GM18867 (cell line): ENCODE measurements at regions not wholly inside any gene's neighbourhood (a gene's known extent, or its start where the extent isn't known, plus 50 kb on each side); places are given as distances from the start of the nearest gene placed in this dataset.

Source experiments
- ATAC-seq: cut with Tn5 transposase; IDR thresholded peaks from one replicate; pipeline ENCODE4 v1.9.1; 2021; ENCODE audit warnings: mild to moderate bottlenecking, moderate library complexity; ENCODE audit not compliant: unreplicated experiment

DNA sequence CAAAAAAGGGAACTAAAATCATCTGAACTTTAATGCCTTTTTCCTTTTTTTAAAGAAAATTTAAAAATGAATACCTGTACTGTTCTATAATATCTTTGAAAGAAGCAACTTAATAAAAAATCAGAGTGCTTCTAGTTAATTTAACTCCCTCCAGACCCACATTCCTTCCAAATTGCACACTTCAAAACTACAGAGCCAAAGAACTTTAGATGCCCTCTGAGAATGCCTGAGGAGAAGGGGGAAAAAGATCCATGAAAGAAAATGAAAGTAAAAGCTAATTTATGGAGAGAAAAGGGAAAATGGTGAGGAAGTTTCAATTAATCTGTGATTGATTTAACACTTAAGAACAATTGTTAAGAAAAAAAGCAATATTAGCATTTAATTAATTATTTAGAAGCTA lies 1141.6 kb downstream of the IGSF11 start:
- ATAC-seq: no peak

DNA sequence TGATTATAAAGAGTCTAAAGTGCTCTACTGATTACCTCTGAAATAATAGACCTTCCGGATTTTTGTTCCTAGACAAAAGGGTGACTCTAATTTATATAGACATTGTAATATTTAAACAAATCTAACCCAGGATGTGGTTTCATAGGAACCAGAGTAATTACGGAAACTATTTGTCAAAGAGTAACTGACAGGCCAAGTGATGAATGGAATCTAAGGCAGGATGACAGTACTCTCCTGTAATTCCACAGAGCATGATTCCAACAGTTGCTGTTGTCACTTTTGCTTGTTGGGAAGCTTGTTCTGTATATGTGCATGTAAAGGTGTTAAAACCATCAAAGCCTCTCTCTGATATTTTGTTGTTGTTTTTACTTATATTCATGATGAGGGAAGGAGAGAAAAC lies 1141.0 kb downstream of the IGSF11 start:
- no peak for ATAC-seq

DNA sequence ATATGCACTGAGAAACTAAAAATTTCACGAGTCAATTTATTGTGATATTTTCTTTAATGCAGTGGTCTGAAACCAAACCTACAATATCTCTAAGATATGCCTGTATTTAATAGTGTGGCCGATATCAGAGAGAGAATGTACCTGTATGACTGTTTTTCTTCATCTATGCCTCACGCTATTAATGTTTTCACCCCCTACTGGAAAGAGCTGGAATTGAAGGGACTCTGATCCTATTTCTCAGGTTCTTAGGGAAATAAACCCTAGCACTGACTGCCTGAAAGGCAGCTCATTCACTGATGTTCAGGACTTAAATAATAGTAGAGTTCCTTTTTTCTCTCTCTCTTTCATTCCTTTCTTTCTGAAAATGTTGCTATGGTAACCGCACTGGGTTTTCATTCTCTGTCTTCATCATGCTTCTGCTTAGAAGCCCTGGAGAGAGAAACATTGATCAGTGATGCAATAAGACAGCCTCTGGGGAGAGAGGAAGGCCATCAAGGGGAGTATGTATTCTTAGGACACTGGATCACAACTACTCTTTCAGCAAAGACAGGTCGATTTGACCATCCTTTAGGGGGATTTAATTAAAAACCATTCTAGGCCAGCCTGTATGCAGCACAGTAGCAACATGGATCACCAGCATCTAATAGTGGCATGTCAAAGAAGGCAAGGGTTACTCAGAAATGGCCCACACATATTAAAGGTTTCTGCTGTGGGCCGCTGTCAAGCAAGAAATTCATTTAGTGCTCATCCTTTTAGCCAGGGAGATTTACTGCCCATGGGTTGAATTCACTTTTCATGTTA lies 1135.7 kb downstream of the IGSF11 start:
- ATAC-seq: peak; percentile 90

DNA sequence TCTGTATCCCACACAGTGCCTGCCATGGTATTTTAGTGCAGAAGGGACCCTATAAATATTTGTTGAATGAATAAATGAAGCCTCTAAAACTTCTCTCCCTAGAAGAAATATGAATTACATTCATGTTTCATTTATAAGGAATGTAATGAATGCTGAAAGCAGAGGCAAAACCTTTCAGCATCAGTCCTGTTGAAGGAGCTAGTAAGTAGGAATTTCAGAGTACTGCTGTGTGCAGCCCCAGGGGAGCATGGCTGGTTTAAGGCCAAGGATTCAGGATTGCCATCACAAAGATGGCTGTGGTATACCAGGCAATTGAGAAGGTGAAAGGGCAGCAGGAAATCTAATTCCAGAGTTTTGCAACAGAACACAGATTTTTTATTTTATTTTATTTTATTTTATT lies 1131.4 kb downstream of the IGSF11 start:
- no peak for ATAC-seq

DNA sequence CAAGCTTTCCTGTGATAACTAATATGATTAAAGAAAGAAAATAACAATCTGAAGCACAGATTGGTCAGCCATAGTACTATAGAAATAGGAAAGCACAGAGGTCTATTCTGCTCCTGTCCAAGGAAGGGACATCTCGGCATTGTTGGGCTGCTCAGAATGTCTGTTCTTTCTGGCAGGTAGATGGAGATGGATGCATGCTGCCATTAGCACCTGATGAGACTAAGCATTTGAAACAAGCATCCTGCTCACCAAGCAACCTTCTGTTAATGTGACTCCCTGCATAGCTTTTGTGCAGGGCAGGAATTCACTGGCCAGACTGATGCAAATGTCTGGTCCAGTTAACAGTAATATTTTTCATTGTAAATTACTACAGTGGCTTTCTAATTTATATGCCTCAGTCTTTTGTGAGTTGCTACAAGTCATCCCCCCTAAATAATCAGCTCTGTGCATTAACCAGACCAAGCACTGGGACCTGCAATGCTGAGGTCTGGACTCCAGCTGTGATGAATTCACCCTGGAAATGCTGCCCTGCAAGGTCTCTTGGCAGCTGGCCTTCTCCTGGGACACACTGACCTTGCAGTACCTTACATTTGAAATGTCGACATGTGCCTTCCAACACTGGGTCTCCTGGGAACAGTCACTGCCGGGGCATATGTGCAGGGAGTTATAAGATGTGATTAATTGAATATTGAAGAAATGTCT lies 1123.7 kb downstream of the IGSF11 start:
- no peak for ATAC-seq

DNA sequence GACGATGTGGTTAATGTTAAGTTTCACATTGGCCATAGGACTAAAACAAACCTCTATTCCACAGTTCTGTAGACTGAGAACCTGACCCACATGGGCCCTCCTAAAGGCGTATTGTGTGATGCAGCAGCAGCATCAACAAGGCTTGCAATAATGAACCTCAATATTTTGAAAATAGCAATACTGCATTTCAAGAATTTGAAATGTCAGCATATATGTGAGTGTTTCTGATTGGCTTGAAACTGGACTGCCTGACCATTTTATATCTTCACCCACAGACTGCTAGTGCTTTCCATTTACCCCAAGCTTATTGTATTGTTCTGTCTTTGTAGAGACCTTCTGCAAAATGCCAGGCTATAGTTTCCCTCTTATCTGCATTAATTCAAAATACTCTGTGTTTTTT lies 1122.3 kb downstream of the IGSF11 start:
- no peak for ATAC-seq

DNA sequence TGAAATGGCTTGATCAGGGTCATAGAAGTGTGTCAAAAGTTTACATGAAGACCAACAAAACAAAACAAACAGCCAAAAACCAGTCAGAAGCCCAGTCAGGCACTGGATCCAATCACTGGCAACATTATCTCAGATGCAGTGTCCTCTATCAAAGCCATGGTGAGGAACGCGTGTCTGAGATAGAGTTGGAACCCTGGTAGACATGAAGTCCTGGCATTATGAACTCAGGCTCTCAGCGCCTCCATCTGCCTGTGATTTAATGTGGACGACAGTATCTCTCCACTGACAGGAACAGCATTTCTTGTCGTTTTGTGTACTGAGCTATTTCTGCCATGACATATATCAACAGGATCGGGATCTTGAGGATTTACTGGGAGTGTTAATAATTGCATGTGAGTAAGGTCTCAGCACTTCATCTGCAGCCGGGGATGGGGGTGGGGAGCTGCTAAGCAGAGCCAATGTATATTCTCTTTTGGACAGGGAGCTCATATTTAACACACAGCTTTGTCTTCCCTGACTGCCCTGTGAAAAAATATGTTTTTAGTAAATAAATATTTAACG lies 1120.0 kb downstream of the IGSF11 start:
- ATAC-seq: no peak

DNA sequence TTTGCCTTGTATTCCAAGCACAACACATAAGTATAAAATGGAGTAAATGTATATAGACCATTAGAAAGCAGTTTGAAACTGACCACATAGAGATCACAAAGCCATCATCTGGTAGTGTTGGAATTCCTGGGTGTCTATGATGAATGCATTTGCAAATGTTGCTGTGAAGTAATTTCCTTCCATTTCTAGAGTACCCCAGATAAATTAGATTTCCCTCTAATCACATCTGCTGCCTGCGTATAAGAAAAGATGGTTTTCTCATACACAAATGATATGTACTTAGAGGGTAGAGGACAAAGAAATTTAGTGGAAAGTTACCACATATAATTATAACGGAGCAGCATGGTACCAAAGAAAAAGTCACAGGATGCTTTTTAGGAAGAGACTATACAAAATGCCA lies 1117.8 kb downstream of the IGSF11 start:
- no peak for ATAC-seq

DNA sequence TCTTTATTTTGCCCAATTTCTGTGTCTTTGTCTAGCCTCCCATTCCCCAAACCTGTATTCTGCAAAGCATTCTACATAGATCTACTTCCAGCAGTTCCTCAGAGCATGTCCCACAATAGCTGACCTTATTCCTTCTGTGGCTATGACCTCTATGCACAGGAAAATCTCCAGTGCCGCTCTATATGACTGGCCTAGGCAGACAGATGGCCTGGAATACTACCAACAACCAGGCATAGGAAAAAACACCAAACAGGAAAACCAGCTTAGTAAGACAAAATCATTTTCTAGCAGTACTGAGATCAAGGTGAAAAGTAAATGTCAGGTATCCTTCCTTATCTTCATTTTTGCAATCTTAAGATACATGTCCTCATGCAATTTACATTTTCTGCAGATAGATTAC lies 1115.0 kb downstream of the IGSF11 start:
- no peak for ATAC-seq

DNA sequence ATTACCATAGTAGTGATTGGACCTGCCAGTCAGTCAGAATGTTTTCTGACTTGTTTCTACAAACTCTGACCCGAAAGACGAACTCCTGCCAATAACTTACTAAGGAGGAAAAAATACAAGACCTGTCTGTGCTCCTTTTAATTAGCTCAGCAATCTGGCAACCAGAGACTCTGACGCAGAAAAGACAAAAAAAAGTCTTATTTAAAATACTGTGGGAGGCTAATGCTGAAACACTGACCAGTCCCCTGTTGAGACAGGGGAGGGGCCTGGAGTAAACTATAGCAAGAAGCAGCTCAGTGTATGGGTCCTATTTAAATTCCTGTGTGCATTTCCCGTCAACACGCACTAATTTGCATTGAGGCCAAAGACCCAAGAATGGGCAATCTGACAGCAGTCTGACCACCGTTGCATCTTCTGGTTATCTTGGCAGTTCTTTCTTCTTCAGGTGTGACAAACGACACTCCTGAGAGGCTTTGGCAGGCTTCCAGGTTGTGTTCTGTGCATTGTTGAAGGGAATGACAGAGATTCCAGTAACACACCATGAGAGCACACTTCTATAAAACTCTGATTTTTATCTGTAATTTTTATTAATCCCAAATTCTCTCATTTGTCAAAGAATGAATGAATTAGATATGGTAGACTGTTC lies 1114.3 kb downstream of the IGSF11 start:
- no peak for ATAC-seq

DNA sequence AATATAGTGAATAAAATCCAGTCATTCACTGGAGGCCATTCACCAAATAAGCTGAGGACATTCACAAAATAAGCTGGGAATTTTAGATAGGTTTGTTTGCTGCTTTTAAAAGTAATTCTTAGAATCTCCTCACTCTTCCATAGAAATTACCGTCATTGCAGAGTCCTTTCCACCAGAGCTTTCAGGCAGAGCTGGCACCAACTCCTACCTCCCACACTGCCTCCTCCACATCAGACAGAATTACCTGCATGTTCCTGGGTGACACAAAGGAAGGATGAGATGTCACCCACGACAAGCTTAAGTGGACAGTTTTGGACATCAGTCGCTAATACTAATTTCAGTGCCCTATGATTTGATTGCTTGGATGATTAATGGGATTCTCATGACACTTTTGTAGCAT lies 1113.2 kb downstream of the IGSF11 start:
- ATAC-seq: no peak

DNA sequence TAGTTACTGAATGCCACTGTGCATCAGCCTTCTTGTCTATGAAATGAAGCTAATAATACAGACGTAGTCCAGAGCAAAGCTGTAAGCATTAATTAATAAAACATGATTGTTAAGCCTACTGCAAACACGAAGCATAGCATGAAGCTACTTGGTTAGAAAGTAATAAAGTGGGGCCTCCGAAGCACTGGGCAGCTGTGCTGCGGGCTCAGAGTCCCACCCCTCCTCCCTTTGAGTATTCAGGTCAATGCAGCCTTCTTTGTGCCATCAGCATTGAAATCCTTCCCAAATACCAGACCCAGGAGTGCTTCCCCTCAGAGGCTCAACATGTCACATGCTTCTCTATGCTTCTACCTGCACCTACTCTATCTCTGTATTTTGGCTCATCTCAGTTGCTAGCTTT lies 1112.6 kb downstream of the IGSF11 start:
- no peak for ATAC-seq

DNA sequence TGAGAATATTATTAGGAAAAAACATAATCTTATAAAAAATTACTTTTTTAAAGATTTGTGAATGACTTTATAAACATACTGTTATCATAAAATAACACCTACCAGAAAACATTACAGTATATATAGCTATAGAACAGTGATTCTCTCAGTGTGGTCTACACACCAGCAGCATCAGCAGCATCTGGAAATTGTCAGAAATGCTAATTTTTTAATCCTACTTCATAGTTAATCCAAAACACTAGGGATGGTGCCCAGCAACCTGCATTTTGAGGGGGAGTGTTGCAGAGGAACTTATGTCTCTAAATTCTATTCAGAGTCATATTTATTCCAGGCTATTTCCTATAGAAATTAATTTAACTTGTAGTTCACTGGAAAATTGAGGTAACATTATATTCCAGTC lies 1107.8 kb downstream of the IGSF11 start:
- ATAC-seq: no peak

DNA sequence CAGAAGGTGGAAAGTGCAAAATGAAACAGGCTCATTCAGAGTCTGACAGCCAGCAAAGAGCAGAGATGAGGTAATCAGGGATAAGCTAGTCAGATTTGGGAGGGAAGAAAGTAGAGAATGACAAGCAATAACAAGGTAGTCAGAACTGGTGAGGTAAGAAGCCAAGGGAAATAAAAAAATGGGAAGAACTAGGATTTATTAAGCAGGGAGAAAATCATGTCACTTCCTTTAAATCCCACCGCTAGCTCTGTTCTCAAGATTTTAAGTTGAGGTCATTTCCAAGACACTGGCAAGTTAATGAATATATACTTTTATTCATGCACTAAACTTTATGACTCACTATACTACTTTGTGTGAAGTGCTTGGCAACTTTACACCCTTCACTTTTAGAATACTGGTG lies 1106.8 kb downstream of the IGSF11 start:
- no peak for ATAC-seq

DNA sequence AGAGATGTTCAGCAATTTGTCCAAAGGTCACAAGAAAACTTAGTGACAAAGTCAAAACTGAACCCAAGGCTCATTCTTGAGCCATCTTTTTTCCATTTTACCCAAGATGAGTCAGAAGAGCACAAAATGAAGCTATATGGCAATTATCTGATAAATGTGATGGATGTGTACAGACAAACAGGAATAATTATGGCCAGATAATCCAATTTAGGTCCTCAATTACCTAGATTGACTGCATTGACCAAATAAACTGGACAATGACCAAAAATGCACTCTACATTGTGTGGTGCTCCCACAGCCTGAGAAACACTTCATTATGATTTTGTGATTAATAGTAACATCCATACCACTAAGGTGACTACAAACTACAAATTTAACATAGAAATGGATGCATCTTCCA lies 1105.8 kb downstream of the IGSF11 start:
- ATAC-seq: no peak

DNA sequence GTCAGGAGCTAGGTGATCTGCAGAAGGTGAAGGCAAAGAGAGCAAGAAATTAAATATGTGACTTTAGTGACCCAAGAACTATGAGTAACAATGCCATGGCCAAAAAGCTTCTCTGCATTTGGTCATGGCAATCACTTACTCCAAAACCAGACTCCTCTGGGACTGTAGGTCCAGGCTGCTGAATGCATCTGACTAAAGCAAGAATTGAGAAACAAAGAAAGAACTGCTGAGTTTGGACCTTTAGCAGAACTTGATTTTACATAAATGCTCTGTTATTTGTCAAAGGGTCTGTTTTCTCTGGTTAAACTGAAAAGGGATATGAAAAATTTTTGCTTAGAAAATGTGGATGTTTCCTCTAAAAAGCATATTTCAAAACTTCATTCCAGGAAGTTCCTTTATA lies 1102.2 kb downstream of the IGSF11 start:
- no peak for ATAC-seq

DNA sequence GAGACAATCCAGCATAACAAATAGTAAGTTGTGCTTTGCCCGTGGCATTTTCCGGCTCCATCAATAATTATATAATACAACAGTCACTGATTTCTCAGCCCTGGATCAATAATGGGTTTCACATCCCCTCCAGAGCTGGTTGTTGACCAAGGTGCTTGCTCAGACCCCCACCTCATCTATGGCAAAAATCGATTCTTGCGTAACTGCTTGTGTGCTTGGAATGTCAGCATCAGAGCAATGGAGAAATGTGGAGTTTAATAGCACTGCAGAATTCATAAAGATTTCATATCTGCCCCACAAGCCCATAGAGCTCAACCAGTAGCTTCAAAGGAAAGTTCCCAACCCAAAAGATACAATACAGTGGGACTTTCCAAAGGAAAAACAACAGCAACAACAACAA lies 1098.5 kb downstream of the IGSF11 start:
- ATAC-seq: no peak

DNA sequence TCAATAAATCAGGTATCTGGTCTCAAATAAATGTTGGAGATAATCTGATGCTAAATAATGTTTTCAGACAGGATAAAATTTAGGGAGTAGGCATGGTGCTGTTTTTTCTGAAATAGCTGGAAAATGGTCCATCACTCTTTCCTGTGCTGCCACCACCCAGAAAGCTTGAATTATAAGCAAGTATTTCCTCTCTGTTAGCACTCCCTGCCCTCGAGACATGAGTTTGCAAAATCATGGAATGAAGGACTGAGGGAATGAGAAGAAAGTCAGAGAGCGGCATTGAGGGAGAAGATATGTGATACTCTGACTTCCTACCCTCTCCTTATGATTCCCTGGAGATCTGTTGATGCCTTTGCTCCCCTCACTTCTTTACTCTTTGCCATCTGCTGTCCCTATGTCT lies 1095.7 kb downstream of the IGSF11 start:
- no peak for ATAC-seq

DNA sequence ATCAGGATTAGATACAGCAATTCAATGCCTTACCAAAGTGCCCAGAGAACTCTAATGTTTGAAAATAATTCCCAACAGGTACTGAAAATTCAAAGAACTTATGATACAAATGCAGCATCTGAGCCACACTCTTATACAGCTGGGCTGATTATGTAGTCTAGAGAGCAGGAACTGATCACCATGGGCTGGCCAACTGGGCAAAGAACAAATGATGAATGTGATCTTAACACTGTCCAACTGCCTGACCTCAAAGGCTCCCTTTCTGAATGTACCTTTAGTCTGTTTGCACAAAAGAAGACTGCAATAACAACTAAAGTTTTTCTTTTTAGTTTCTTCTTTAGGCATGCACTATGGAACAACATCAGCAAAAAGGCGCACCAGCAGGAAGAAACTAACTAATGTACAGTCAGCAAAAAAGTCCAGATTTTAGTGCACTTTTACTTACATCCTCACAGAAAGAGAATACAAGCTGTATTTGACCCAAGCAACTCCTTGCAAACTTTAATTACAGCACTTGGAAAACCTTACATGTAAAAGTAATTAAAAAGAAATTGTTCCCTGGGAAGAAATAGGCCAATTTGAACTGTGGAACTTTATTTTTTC lies 1095.1 kb downstream of the IGSF11 start:
- ATAC-seq: no peak

DNA sequence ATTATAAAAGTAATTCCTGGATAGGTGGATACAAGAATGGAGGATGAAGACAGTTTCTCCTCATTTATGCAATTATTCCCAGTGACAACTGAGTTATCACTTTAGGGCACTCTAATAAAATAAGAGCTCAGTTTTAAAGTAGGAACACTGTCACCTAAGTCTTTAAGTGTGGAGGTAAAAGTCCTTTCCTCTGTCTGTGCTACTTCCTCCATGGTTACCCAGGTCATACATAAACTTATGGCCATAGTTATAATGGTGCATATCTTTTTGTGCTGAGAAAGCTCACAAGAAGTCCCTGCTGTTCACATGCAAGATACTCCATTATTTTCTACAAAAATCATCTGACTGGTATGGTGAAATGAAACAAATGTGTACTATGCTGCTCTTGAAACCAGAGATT lies 1093.6 kb downstream of the IGSF11 start:
- ATAC-seq: no peak

DNA sequence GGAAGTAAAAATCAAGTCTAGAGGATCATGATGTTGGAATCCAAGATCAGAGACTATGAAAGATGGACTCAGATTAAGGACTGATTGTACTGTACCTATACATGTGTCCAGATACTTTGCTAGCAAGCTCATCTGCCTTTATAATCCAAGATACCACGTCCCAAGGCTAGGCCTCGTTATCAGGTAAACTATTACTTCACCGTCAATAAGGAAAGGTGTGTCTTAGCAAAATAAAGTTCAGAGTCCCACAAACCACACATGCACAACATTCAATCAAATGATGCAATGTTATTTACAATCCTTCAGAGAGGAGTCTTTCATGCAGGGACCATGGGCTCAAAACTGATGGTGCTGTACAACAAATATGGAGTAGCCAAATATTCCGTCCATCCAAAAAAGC lies 1092.9 kb downstream of the IGSF11 start:
- ATAC-seq: no peak
